ENCODE measurements at regions not wholly inside any gene's neighbourhood (a gene's known extent, or its start where the extent isn't known, plus 50 kb on each side); places are given as distances from the start of the nearest gene placed in this dataset.

DNA sequence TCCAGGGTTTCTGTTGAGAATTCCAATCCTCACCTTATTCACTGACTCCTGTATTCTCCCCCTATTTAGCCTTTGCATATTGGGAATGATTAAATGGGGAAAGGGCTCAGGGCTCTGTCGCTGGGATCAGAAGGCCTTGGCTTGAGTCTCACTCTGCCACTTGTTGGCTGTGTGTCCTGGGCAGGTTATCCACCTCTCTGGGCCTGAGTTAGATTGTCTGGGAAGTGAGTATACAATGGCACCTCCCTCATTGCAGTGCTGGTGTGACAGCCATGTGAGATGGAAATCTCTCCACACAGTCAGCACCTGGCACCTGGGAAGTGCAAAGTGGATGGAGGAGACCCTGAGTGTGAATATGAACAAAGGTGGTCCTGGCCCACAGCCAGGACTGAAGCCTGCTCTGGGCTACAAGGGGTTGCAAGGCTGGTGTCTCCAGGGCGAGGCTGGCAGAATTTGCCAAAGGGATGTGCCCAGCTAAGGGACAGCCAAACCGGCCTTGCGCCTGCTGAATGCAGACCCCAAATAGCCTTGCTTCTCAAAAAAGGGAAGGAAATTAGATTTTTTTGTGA lies 200.0 kb upstream of the PMEPA1 start:
- DNase-seq: no peak

DNA sequence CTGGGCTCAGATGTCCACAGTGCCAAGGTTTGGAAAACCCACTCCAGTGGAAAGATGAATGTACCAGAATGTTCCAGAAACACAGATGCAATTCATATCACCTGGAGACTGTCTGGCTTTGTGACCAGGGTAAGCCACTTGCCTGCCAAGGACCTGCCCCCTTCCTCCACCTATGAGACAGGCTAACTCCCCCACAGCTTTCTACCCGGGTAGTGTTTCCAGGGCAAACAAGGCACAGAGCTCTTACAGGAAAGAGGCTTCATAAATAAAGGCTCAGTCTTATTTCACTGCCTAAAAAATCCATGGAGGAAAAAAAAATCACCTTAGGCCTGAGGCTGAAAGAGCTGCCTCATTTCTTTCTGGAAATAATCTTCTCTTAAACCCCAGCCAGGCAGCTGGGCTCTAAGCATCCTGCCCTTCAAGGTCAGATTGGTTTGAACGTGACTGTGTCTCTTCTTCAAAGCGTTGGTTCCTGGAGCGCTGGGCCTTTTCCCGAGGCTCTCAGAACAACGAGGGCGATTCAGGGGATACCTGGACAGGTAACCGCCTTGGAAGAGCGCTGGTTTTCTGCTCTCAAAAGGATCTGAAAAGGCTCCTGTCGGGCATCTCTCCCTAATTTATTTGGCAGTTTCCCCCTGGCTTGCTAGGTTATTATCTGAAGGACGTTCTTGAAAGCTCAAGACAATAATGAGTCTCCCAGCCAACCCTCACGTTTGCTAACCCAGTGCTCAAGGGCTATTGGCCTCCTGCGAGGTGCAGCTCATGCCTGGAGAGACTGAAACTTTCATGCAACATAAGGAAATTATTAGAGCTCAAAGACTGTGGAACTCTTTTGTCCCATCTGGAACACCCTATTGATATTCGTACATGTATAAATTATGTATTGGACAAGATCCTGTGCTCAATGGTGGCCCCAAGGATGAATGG lies 199.2 kb upstream of the PMEPA1 start:
- DNase-seq: no peak

DNA sequence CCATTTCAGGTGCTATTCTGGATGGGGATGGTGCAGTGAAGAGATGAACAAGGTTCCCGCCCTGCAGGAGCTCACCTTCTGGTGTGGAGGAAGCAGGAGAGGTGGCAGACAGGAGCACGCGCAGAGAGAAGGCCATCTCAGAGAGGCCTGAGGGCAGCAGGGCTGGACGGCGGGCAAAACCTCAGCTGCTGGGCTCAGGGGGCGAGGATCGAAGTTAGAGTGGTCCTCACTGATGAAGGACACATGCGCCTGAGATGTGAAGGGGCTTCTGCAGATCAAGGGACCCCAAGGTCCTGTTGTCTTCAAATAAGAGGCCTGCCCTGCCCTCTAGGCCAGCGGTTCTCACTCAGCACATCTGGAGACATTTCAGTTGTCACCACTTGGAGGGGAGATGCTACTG lies 198.4 kb upstream of the PMEPA1 start:
- no peak for DNase-seq

DNA sequence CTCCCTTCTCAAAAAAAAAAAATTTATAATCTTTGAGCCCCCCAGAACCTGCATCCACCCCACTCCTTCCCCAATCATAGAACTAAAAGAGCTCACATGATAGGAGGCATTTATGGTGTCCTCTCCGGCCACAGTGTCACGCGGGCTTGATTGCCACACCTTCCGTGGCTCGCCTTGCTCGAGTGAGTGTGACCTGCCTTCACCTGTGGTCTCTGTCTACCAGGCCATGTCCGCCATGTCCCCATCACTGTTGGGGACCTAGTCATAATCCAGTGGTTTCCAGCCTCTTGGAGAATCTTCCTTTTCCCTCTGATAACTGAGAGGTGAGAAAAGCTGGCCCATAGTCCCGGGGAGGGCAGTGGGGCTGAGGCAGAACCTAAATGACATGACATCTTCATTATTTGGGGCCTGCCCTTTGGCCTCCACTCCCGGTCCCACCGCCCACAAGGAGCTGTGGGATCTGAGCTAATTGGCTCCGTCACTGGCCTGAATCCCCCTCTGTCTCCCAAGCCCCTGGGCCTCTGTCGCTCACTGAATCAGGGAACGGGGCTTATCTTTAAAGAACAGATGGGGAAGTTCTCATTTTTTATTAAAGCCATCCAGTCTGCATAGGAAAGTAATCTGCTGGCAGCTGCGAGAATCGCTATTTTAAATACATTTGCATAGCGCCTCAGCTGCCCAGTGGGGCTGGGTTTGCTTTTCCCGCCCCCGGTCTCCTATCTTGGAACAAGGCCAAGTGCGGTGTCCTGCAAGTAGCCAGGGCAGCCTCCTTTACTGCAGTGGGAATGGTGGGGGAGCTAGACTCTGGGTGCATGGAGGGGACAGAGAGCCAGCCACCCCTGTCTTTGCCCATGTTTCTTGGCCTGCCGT lies 197.6 kb upstream of the PMEPA1 start:
- no peak for DNase-seq

DNA sequence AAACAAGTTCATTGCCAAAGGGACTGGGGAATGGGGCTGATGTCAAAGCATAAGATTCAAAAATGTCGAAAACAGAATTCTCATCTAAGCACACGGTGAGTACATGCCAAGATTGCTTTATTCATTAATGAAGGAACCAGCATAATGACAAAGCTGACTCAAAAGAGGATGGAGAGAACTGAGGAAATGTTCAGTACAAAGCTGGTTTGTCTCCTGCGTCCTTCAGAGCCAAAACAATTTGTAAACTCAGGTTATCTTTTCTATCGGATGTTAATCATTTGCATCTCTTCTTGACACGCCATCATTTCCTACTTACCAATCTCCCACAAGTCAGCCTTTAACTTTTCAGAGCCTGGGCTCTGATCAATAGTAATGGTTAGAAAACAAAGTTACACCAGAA lies 195.6 kb upstream of the PMEPA1 start:
- no peak for DNase-seq

DNA sequence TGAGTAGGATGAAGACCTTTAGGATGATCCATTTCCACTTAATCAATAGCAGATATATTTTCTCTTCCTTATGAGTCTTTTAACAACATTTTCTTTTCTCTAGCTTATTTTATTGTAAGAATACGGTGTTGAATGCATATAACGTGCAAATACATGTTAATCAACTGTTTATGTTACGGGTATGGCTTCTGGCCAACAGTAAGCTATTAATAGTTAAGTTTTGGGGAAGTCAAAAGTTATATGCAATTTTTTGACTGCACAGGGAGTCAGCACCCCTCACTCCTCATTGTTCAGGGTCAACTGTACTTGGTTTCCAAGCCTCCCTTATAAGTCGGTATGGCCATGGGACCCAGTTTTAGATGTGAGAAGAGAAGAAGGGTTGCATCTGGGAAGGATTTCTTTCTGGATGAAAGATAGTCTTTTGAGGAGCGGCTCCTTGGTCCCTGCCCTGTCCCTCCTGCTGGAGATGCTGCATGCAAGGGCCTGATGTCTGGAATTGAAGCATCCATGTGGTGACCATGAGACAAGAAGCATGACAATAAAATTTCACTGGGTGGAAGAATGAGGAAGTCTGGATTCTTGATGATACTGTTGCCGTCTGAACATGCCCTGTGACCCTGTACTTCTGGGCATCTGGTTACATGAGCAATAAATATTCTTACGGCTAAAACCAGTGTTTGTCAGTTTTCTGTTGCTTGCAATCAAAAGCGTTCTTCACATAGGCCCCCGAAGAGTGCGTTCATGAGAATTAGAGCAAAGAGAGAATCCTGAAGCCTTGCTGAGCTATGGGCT lies 194.7 kb upstream of the PMEPA1 start:
- no peak for DNase-seq

DNA sequence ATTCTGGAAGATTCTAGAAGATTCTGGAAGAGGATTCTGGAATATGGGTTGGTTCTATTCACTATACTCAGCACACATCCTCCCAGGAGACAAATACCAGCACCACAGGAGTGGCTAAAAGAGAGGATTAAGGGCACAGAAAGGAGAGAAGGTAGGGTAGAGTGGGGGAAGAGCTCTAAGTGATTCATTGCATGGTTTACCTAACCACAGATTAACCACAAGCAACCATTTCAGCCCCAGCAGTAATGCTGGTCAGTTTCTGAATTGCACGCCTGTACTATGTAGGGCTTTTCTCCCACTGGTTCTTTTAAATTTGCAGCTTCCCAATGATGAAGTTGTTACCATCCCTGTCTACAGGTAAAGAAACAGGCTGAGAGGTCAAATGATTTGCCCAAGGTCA lies 192.7 kb upstream of the PMEPA1 start:
- no peak for DNase-seq

DNA sequence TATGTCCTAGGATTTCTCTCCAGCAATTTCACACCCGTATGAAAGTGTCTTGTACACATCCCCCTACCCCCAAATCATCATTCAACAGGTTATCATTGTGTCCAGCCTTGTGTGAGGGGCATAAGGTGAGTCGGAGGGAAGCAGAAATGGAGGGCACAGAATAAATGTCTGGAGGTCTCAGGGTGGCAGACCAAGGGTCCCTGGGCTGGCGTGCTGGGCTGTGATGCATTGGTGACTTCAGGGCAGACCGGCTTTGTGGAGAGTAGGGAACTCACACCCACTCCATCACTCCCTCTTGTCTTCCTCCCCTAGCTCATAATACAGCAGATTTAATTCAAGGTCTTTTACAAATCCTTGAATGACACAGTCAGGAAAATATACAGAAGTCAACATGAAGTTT lies 191.7 kb upstream of the PMEPA1 start:
- no peak for DNase-seq

DNA sequence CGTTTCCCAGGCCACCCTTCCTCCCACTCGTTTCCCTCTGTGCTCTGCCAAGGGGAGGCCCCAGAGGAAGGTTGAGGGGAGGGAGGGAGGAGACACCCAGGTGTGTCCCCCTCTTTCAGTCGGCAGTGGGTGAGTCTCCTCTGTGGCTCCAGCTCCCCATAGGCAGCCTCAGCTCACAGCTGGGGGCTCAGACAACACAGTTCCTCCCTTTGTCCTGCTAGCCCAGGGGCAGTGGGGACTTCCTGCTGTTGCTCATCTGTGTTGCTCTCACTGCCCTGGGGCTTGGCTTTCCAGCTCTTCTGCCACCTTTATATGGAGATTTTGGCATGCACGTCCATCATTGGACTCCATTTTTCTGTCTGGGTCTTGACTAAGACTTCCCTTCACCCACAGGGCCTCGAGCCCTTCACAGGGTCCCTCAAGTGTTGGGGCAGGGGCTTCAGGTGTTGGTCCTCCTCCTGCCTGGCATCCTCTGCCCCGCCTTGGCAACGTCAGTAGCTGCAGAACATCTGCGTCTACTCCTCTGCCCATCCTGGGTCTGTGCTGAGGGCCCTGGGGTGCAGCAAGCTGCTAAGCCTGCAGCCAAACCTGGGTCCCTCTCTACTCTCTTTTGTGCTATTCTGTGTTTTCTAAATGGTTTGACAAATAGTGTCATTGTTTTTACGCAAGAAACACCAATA lies 190.6 kb upstream of the PMEPA1 start:
- DNase-seq: no peak

DNA sequence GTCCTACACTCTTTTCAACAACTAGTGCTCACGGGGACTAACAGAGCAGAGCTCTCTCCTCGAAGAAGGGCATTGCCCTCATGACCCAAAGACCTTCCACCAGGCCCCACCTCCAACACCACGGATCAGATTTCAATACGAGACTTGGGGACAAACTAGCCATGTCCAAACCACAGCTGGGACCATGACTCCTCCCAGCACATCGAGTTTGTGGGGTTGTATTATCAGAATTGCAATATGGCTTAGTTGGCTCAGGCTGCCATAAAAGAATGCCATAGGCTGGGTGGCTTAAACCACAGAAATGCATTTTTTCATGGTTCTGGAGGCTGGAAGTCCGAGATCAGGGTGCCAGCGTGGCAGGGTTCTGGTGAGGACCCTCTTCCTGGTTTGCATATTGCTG lies 189.7 kb upstream of the PMEPA1 start:
- DNase-seq: no peak

DNA sequence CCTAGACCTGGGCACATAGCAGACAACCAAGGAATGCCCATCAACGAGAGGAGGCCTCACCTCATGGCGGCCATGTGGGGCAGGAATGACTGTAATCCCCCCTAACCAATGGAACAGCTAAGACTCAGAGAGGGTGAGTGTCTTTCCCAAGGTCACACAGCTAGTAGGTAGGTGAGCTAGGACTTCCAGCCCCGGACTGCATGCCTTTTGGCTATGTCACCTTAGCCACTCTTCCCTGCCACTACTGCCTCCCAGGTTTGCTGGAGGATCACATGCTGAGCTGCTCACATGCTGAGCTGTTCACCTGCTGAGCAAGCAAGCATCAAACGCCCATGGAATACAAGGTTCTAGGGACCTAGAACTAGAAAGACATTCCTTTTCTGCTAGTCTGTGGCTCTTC lies 188.5 kb upstream of the PMEPA1 start:
- no peak for DNase-seq

DNA sequence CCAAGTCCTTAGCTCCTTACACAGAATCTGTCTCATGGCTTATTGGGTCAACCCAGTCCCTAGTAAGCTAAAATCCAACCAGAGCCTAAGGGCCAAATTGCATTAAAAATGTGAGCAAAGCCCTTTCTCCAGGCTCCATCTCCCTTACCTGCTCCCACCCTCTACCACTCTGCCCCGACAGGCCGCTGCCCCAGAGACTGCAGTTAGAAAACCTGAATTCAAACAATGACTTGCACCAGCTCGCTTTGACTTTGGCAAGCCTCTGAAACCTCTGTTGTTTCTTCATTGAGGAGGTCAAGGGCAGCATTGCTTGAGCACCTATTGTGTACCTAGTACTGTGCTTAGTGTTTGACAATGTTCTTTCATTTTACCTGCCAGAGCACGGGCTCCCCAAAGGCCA lies 188.1 kb upstream of the PMEPA1 start:
- no peak for DNase-seq

DNA sequence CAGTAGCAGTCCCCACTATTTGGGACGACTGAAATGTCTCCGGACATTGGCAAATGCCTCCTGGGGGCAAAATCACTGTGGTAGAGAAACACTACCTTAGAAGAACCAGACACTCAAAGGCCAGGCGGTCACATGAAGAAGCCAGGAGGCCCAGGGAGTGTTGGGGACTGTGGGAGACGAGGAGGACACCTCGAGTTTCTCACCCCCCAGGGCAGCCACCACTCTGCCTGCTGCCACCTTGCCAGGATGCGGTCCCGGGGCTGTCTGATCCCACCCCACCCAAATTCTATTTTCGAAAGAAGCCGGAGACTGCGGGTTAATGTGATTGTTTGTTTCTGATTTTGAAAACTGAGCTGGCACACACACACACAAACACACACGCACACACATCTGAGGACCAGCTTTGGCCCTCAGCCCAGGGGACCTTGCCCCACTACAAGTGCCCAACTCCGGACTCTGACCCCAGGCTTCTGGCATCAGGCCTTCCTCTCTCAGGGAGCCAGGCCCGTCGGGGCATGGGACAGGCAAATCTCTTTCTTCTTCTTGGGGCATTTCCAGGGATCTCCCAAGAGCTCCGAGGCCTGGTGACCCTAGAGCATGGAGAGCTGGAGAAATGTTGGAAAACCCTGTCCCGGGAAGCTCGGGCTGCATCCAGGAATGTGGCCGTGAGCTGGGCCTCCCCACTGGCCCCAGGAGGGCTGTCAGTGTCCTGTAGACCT lies 187.5 kb upstream of the PMEPA1 start:
- no peak for DNase-seq

DNA sequence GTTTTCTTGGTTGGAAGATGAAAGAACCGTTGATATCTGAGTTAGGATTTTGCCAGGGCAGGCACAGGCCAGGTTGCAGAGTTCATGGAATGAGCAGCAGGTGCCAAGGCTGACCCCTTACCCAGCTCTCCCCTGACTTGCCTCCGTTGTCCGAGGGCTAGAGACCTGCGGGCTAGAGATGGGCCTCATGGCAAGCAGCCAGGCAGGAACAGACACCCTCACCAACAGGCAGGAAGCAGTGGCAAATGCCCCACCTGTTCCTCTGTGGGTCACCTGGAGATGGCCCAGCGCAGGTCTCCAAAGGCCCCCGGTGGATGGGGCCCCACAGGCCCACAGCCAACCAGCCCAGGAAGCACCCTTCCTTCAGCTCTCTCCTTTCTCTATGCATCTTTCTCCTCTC lies 186.7 kb upstream of the PMEPA1 start:
- DNase-seq: no peak

DNA sequence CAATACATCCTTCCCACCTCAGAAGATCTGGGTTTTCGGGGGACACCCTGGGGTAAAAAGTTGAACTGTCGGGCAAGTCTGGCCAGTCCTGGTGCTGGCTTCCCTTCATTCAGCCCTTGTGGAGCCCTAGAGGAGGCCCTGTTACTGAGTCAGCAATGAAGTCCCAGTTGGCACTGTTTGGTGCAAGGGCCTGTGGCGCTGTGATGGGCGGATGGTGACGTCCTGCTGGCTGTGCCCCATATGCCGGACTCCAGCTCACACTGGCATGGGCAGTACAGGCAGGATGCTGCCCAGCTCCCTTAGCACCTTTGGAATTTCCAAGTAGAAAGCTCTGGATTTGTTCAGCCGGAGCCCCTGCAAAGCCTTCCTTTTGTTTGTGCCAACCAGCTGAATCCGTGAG lies 186.2 kb upstream of the PMEPA1 start:
- no peak for DNase-seq

DNA sequence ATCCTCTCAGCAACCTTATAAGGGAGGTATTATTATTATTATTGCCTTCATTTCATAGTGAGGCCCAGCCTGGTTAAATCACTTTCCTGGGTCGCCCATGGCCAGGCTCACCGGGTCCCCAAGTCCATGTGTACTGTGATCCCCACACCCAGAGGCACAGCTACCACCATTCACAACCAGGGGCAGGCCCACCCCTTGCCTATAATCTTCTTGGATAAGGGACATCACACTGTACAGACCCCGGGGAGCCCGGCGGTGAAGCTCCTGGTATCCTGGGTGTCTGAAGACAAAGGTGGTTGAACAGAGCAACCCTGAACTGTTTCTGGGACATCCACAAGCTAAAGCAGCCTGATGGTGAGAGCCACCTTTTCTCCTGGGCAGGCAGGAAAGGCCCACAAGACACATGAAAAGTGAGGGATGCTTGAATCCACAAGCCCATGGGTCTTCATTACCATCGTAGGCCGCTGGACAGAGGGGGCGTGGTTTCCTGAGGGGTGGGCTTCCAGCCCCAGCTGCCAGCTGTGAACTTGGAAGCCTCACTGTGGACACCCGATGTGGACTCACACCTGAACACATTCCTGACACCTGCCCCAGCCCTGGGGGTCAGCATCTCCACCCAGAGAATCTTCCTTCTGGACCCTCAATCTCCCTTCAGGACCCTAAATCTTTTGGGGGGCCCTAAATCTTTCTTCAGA lies 185.5 kb upstream of the PMEPA1 start:
- no peak for DNase-seq

DNA sequence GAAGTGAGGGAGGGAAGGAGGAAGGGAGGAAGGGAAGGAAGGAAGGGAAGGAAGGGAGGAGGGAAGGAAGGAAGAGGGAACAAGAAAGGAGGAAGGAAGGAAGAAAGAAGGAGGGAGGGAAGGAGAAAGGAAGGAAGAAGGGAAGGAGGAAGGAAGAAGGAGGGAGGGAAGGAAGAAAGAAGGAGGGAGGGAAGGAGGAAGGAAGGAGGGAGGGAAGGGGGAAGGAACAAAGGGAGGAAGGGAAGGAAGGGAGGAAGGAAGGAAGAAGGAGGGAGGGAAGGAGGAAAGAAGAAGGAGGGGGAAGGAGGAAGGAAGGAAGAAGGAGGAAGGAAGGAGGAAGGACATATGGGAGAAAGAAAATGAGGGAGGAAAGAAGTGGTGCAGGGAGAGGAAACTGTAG lies 184.7 kb upstream of the PMEPA1 start:
- DNase-seq: no peak

DNA sequence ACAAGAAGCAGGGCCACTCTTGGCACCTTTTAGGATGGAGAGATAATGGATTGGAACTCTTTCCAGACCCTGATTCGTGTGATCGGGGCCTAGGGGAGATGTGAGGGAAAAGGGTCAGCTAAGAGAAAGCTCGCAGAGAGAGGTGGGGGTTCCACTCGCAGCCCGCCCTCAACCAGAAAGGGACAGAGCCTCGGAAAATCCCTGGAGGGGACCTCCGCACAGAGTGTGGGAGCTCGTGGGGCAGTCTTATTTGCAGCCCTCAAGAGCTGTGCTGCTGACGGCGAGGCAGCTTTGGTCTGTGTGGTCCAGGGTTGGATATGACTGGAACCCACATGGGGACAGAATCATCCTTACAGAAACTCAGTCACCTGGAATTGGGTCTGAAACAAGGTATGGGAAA lies 184.3 kb upstream of the PMEPA1 start:
- DNase-seq: no peak

DNA sequence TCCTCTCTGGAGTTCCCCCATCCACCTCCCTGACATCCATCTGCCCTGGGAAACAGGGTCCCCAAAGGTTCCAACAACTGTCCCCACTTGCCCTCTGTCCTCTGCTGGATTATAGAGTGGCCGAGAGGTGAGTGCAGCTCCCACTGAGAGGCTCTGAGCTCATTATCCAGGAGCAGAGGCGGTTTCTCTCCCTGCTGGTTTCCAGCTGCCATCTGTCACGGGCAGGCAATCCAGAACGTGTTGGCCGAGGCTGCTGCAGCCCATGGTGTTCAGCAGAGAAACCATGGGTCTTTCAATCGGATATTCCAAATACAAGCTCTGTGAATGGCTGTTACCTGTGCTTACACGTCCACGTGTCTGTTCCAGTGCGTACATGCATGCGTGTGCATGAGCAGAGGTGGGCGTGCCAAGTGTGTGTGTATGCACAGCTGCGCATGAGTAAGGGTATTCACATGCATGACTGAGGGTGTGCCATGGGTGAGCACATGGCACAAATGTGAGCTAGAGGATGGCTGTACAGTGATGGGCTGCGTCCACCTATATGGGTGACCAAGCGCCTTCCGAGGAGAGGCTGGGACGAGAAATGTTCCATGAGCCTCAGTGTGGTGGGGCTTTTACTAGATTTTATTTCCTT lies 183.7 kb upstream of the PMEPA1 start:
- DNase-seq: no peak

DNA sequence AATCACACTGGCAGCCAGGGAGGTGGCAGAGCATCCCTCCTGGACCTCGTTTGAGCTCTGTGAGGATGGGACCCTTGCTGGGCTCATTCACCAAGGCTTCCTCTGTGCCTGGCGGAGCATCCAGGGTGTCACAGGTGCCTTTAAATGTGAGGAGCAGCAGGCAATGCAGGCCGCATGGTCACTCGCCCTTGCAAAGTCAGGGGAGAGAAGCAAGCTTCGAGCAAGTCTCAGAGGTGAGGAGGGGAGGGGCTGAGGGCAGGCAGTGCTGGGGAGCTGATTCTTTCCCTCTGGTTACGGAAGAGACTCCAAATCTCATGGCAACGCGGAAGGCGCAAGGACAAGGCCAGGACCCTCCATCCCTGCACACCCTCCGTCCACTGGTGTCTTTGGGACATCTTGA lies 182.7 kb upstream of the PMEPA1 start:
- DNase-seq: no peak

Measured in effector CD4-positive, alpha-beta T cell (primary cell).